HepG2 (cell line): ENCODE measurements at regions not wholly inside any gene's neighbourhood (a gene's known extent, or its start where the extent isn't known, plus 50 kb on each side); places are given as distances from the start of the nearest gene placed in this dataset.

ENCODE experiments used
- ARID2 ChIP-seq: sonication (generic); formaldehyde crosslinking; IDR thresholded peaks from 2 replicates; pipeline ENCODE4 v1.8.1; 2022; ENCODE audit warnings: mild to moderate bottlenecking, missing genetic modification reagents, borderline replicate concordance
- CCDC6 ChIP-seq: sonication (generic); formaldehyde crosslinking; IDR thresholded peaks from 2 replicates; pipeline ENCODE4 v1.8.1; 2022; ENCODE audit warnings: mild to moderate bottlenecking, missing genetic modification reagents, moderate library complexity
- FOXJ3 ChIP-seq: sonication (generic); formaldehyde crosslinking; IDR thresholded peaks from 2 replicates; pipeline ENCODE4 v1.4.0; 2020; ENCODE audit warnings: missing genetic modification reagents, mild to moderate bottlenecking, borderline replicate concordance
- NFIC ChIP-seq: IDR thresholded peaks from 2 replicates; pipeline ENCODE4 v1.6.1; 2012; ENCODE audit warnings: mild to moderate bottlenecking, low read length, inconsistent platforms
- NFYB ChIP-seq: sonication (generic); formaldehyde crosslinking; IDR thresholded peaks from 2 replicates; pipeline ENCODE4 v1.4.0; 2020; ENCODE audit warnings: missing genetic modification reagents
- SAFB2 ChIP-seq: sonication (generic); formaldehyde crosslinking; IDR thresholded peaks from 2 replicates; pipeline ENCODE4 v1.5.1; 2020; ENCODE audit warnings: missing genetic modification reagents, low read depth, mild to moderate bottlenecking, borderline replicate concordance
- TAF1 ChIP-seq: sonication (generic); formaldehyde crosslinking; IDR thresholded peaks from 2 replicates; pipeline ENCODE4 v1.4.0; 2020; ENCODE audit warnings: missing genetic modification reagents
- ZKSCAN5 ChIP-seq: sonication (generic); formaldehyde crosslinking; IDR thresholded peaks from 2 replicates; pipeline ENCODE4 v1.5.1; 2020; ENCODE audit warnings: mild to moderate bottlenecking, missing genetic modification reagents
- ZNF317 ChIP-seq: sonication (generic); formaldehyde crosslinking; IDR thresholded peaks from 2 replicates; pipeline ENCODE4 v1.5.0; 2020; ENCODE audit warnings: mild to moderate bottlenecking, missing genetic modification reagents
- ZNF501 ChIP-seq: sonication (generic); formaldehyde crosslinking; IDR thresholded peaks from 2 replicates; pipeline ENCODE4 v1.5.1; 2020; ENCODE audit warnings: mild to moderate bottlenecking, moderate library complexity, missing genetic modification reagents
- ZNF547 ChIP-seq: sonication (generic); formaldehyde crosslinking; IDR thresholded peaks from 2 replicates; pipeline ENCODE4 v1.5.1; 2020; ENCODE audit warnings: mild to moderate bottlenecking, missing genetic modification reagents
- ZNF552 ChIP-seq: sonication (generic); formaldehyde crosslinking; IDR thresholded peaks from 2 replicates; pipeline ENCODE4 v1.9.0; 2022; ENCODE audit warnings: missing genetic modification reagents, mild to moderate bottlenecking, borderline replicate concordance
- ZNF556 ChIP-seq: sonication (generic); formaldehyde crosslinking; IDR thresholded peaks from 2 replicates; pipeline ENCODE4 v1.4.0; 2020; ENCODE audit warnings: mild to moderate bottlenecking, missing genetic modification reagents, borderline replicate concordance
- ZNF605 ChIP-seq: sonication (generic); formaldehyde crosslinking; IDR thresholded peaks from 2 replicates; pipeline ENCODE4 v1.8.0; 2022; ENCODE audit warnings: mild to moderate bottlenecking, missing genetic modification reagents
- ZNF792 ChIP-seq: IDR thresholded peaks from 2 replicates; pipeline ENCODE4 v1.6.1; 2016
- ZSCAN29 ChIP-seq: sonication (generic); formaldehyde crosslinking; conservative IDR thresholded peaks from 2 replicates; pipeline ENCODE4 v1.4.0; 2020; ENCODE audit warnings: mild to moderate bottlenecking, missing genetic modification reagents
- TF ChIP-seq, protein P1 (sequence below): sonication (generic); formaldehyde crosslinking; IDR thresholded peaks from 2 replicates; pipeline ENCODE4 v1.4.0; 2020; ENCODE audit warnings: mild to moderate bottlenecking, missing genetic modification reagents
- TF ChIP-seq, protein P2 (sequence below): sonication (generic); formaldehyde crosslinking; IDR thresholded peaks from 2 replicates; pipeline ENCODE4 v1.5.1; 2020; ENCODE audit warnings: missing genetic modification reagents, mild to moderate bottlenecking, borderline replicate concordance
- TF ChIP-seq, protein P3 (sequence below): sonication (generic); formaldehyde crosslinking; IDR thresholded peaks from 2 replicates; pipeline ENCODE4 v1.5.0; 2020; ENCODE audit warnings: mild to moderate bottlenecking, missing genetic modification reagents
- TF ChIP-seq, protein P4 (sequence below): sonication (generic); IDR thresholded peaks from 2 replicates; pipeline ENCODE4 v1.6.1; 2016; ENCODE audit warnings: low read depth, borderline replicate concordance

DNA sequence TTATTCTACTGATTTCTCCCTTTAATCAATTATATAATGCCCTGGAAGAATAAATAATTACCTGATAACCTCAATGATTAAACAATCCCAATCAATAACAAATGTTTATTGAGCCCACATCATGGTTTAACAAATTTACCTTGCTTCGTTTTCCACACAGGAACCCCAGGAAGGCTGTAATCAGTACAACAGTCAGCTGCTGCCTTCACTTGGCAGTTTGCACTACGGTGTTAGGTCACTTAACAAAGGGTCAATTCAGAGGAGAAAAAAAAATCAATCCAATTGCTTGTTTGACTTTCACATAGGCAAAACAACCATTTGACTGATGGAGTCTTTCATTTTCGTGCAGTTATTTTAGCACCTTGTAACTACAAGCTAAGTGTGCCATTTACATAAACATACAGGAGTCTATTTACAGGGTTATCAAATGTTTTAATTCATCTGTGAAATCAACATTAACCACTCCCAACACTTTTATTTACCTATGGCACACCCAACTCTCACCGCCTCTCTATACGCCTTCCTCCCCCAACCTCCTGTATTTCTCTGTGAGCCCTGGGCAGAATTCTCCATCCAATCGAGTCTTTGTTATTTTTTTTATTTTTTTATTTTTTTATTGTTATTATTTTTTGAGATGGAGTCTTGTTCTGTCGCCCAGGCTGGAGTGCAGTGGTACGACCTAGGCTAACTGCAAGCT, 140.4 kb upstream of the TAB2 start (continued):
- TF ChIP-seq, protein P1, sequence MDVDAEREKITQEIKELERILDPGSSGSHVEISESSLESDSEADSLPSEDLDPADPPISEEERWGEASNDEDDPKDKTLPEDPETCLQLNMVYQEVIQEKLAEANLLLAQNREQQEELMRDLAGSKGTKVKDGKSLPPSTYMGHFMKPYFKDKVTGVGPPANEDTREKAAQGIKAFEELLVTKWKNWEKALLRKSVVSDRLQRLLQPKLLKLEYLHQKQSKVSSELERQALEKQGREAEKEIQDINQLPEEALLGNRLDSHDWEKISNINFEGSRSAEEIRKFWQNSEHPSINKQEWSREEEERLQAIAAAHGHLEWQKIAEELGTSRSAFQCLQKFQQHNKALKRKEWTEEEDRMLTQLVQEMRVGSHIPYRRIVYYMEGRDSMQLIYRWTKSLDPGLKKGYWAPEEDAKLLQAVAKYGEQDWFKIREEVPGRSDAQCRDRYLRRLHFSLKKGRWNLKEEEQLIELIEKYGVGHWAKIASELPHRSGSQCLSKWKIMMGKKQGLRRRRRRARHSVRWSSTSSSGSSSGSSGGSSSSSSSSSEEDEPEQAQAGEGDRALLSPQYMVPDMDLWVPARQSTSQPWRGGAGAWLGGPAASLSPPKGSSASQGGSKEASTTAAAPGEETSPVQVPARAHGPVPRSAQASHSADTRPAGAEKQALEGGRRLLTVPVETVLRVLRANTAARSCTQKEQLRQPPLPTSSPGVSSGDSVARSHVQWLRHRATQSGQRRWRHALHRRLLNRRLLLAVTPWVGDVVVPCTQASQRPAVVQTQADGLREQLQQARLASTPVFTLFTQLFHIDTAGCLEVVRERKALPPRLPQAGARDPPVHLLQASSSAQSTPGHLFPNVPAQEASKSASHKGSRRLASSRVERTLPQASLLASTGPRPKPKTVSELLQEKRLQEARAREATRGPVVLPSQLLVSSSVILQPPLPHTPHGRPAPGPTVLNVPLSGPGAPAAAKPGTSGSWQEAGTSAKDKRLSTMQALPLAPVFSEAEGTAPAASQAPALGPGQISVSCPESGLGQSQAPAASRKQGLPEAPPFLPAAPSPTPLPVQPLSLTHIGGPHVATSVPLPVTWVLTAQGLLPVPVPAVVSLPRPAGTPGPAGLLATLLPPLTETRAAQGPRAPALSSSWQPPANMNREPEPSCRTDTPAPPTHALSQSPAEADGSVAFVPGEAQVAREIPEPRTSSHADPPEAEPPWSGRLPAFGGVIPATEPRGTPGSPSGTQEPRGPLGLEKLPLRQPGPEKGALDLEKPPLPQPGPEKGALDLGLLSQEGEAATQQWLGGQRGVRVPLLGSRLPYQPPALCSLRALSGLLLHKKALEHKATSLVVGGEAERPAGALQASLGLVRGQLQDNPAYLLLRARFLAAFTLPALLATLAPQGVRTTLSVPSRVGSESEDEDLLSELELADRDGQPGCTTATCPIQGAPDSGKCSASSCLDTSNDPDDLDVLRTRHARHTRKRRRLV (CRISPR knock-in tag), result no peak
- TF ChIP-seq, protein P2, sequence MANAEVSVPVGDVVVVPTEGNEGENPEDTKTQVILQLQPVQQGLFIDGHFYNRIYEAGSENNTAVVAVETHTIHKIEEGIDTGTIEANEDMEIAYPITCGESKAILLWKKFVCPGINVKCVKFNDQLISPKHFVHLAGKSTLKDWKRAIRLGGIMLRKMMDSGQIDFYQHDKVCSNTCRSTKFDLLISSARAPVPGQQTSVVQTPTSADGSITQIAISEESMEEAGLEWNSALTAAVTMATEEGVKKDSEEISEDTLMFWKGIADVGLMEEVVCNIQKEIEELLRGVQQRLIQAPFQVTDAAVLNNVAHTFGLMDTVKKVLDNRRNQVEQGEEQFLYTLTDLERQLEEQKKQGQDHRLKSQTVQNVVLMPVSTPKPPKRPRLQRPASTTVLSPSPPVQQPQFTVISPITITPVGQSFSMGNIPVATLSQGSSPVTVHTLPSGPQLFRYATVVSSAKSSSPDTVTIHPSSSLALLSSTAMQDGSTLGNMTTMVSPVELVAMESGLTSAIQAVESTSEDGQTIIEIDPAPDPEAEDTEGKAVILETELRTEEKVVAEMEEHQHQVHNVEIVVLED, result no peak
- TF ChIP-seq ZSCAN29 (CRISPR knock-in tag), result no peak
- 0 out of 2 replicates have a peak, but pooled peaks have one; percentile 33 for TF ChIP-seq ZNF792
- TF ChIP-seq, protein P3, sequence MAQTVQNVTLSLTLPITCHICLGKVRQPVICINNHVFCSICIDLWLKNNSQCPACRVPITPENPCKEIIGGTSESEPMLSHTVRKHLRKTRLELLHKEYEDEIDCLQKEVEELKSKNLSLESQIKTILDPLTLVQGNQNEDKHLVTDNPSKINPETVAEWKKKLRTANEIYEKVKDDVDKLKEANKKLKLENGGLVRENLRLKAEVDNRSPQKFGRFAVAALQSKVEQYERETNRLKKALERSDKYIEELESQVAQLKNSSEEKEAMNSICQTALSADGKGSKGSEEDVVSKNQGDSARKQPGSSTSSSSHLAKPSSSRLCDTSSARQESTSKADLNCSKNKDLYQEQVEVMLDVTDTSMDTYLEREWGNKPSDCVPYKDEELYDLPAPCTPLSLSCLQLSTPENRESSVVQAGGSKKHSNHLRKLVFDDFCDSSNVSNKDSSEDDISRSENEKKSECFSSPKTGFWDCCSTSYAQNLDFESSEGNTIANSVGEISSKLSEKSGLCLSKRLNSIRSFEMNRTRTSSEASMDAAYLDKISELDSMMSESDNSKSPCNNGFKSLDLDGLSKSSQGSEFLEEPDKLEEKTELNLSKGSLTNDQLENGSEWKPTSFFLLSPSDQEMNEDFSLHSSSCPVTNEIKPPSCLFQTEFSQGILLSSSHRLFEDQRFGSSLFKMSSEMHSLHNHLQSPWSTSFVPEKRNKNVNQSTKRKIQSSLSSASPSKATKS (CRISPR knock-in tag), result no peak
- peak; percentile 94 for TF ChIP-seq NFIC
- no peak for TF ChIP-seq ZNF547
- TF ChIP-seq FOXJ3 (CRISPR knock-in tag), result peak; percentile 97
- no peak for TF ChIP-seq ZNF556
- TF ChIP-seq, protein P4, sequence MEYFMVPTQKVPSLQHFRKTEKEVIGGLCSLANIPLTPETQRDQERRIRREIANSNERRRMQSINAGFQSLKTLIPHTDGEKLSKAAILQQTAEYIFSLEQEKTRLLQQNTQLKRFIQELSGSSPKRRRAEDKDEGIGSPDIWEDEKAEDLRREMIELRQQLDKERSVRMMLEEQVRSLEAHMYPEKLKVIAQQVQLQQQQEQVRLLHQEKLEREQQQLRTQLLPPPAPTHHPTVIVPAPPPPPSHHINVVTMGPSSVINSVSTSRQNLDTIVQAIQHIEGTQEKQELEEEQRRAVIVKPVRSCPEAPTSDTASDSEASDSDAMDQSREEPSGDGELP, result peak; percentile 97
- no peak for TF ChIP-seq ZNF501 (CRISPR knock-in tag)
- TF ChIP-seq ZNF605, result peak; percentile 32; the same call in 1 of the 2 replicates
- no peak for TF ChIP-seq ARID2
- TF ChIP-seq ZNF552 (CRISPR knock-in tag), result no peak
- no peak for TF ChIP-seq ZKSCAN5 (CRISPR knock-in tag)
- TF ChIP-seq TAF1 (CRISPR knock-in tag), result no peak
- no peak for TF ChIP-seq CCDC6 (CRISPR knock-in tag)
- TF ChIP-seq ZNF317, result 0 out of 2 replicates have a peak, but pooled peaks have one; percentile 30
- TF ChIP-seq SAFB2 (CRISPR knock-in tag), result no peak
- TF ChIP-seq NFYB (CRISPR knock-in tag), result no peak
